ENCODE measurements at regions not wholly inside any gene's neighbourhood (a gene's known extent, or its start where the extent isn't known, plus 50 kb on each side); places are given as distances from the start of the nearest gene placed in this dataset.

DNA sequence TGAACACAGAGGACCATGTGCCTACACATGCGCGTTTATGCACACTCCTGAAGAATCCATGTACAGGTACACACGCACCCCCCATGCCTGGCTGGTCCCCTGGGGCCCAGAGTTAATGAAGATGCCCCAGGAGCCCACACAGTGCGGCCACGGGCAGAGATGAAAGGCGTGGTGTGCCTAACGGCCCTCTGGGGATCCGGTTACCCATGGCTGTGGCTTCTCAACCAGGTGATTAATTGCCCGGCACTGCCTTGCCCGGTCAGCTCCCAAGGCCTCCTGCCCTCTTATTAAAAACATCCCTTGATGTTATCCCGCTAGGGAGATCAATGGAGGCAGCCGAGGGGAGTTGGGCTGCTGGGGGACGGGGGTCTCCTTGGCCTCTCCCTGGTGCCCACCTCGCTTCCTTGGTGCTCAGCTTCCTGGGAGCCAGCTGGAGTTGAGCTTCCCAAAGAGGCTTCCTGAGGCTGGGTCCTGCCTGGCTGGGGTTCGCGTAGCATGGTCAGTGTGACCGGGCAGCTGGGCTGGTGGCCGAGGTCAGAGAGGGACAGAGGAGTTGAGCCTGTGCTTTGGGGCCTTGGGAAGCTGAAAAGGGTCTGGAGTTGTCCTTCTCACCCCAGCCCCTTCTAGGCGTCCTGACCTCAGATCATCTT is 75.0 kb upstream of the WNT4 start:
- dilution Hi-C loops (cut with MboI; ENCODE audit: extremely low pct_ligation_motif_present, low sequenced_read_pairs), result no loop called here
- H3K79me2 ChIP-seq (ENCODE audit: control insufficient read depth, insufficient read depth, low read length), result no peaks in the 10 kb centered on the region
- no peak overlapping the region for H3K4me2 ChIP-seq (ENCODE audit: insufficient read depth, low read length)
- H3K4me3 ChIP-seq (replicated peaks in 1 of 3; ENCODE audit: insufficient read depth in 1 of 3, low read depth in 1 of 3, low read length in 3 of 3), result no peak overlapping the region
- H3K9me1 ChIP-seq (replicated peaks; ENCODE audit: control insufficient read depth, extremely low read depth, insufficient read depth, low read length), result no peaks in the 10 kb centered on the region
- no peak overlapping the region for H3K27ac ChIP-seq (ENCODE audit: insufficient read depth, low read depth, low read length)
- H2AFZ ChIP-seq (ENCODE audit: low read depth, low read length), result no peak overlapping the region
- H3K27me3 ChIP-seq (ENCODE audit: control insufficient read depth in 2 of 2, insufficient read depth in 2 of 2, low read length in 2 of 2), result peaks cover 12 to 29% of the 10 kb centered on the region in 2 experiments
- H3K9ac ChIP-seq (replicated peaks; ENCODE audit: extremely low read depth, insufficient read depth, low read length), result no peak overlapping the region
- FAIRE-seq (no peak), DNase-seq (ENCODE audit: low read depth, low spot score) (no peak)
- POLR2A ChIA-PET, result no interaction called here
- BruUV-seq (replicated peaks), result no TSS peak
- no peak for TF ChIP-seq JUN (IDR thresholded peaks at IDR 0.05; ENCODE audit: borderline replicate concordance, insufficient read depth, insufficient read length, low read depth)
- TF ChIP-seq MYC (IDR thresholded peaks at IDR 0.05; ENCODE audit: low read depth, low read length), result no peak
- TF ChIP-seq, protein P1, sequence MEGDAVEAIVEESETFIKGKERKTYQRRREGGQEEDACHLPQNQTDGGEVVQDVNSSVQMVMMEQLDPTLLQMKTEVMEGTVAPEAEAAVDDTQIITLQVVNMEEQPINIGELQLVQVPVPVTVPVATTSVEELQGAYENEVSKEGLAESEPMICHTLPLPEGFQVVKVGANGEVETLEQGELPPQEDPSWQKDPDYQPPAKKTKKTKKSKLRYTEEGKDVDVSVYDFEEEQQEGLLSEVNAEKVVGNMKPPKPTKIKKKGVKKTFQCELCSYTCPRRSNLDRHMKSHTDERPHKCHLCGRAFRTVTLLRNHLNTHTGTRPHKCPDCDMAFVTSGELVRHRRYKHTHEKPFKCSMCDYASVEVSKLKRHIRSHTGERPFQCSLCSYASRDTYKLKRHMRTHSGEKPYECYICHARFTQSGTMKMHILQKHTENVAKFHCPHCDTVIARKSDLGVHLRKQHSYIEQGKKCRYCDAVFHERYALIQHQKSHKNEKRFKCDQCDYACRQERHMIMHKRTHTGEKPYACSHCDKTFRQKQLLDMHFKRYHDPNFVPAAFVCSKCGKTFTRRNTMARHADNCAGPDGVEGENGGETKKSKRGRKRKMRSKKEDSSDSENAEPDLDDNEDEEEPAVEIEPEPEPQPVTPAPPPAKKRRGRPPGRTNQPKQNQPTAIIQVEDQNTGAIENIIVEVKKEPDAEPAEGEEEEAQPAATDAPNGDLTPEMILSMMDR (IDR thresholded peaks at IDR 0.05; ENCODE audit: extremely low read depth in 1 of 2, insufficient read depth in 1 of 2, low read depth in 1 of 2, low read length in 2 of 2), result no peak
- TF ChIP-seq POLR2A (IDR thresholded peaks at IDR 0.05; ENCODE audit: low read depth, low read length), result no peak
- H3K36me3 ChIP-seq (ENCODE audit: control insufficient read depth in 2 of 2, extremely low read depth in 1 of 2, insufficient read depth in 2 of 2, low read length in 2 of 2), result no peaks in the 10 kb centered on the region
- CTCF ChIA-PET, result interaction anchor here (1.5 kb wide), 1 partner anchor 23 kb away, joined by 6 read pairs; no protein-coding TSS in a partner anchor
- no peaks in the 10 kb centered on the region for H3K4me1 ChIP-seq (ENCODE audit: control insufficient read depth, extremely low read depth, insufficient read depth, low read length)
- intact Hi-C loops (cut with micrococcal nuclease), result no loop called here
- H4K20me1 ChIP-seq (replicated peaks; ENCODE audit: control insufficient read depth, extremely low read depth, insufficient read depth, low read length), result no peaks in the 10 kb centered on the region
- no peaks in the 10 kb centered on the region for H3K9me3 ChIP-seq (replicated peaks; ENCODE audit: control insufficient read depth, insufficient read depth, low read length)

DNA sequence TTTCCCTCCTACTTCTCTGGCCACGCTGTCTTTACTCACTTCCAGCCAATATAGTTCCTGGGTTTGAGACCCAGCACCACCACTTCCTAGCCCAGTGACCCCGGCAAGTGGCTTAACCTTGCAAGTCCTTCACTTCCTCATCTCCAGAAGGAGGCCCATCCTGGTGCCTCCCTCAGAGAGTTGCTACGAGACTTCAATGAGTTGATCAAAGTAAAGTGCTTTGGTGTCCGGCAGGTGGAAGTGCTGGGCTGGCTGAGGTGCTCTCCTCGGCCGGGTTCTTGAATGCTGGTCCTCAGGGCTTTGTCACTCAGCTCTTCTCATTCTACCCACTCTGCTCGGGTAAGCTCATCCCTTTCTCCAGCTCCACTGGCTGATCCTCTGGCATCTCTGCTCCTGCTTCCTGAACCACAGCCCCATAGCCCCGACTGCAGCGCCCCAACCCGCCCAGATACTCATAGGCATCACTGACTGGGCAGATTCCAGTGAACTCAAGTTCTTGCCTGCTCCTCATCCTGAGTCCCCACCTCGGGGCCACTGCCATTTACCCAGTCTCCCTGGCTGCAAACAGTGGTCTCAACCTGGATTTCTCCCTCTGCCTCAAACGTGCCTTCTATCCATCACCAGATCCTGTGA is 75.8 kb upstream of the WNT4 start:
- intact Hi-C loops (cut with micrococcal nuclease) (no loop called here), dilution Hi-C loops (cut with MboI; ENCODE audit: extremely low pct_ligation_motif_present, low sequenced_read_pairs) (no loop called here)
- H3K27me3 ChIP-seq (ENCODE audit: control insufficient read depth in 2 of 2, insufficient read depth in 2 of 2, low read length in 2 of 2), result peaks cover 10 to 22% of the 10 kb centered on the region in 2 experiments
- no peaks in the 10 kb centered on the region for H3K79me2 ChIP-seq (ENCODE audit: control insufficient read depth, insufficient read depth, low read length)
- no peaks in the 10 kb centered on the region for H3K9me1 ChIP-seq (replicated peaks; ENCODE audit: control insufficient read depth, extremely low read depth, insufficient read depth, low read length)
- no peaks in the 10 kb centered on the region for H3K36me3 ChIP-seq (ENCODE audit: control insufficient read depth in 2 of 2, extremely low read depth in 1 of 2, insufficient read depth in 2 of 2, low read length in 2 of 2)
- no peaks in the 10 kb centered on the region for H3K9me3 ChIP-seq (replicated peaks; ENCODE audit: control insufficient read depth, insufficient read depth, low read length)
- H3K4me1 ChIP-seq (ENCODE audit: control insufficient read depth, extremely low read depth, insufficient read depth, low read length), result no peaks in the 10 kb centered on the region
- ChIA-PET POLR2A (no interaction called here), CTCF (interaction anchor here (0.6 to 1.5 kb wide), 2 partner anchors 24 to 82 kb away, joined by 3 to 6 read pairs; no protein-coding TSS in a partner anchor)
- H2AFZ ChIP-seq (ENCODE audit: low read depth, low read length), result no peak overlapping the region
- no peak overlapping the region for H3K4me2 ChIP-seq (ENCODE audit: insufficient read depth, low read length)
- TF ChIP-seq MYC (IDR thresholded peaks at IDR 0.05; ENCODE audit: low read depth, low read length), result no peak
- no peak for TF ChIP-seq POLR2AphosphoS5 (IDR thresholded peaks at IDR 0.05; ENCODE audit: insufficient read depth, low read depth, low read length)
- TF ChIP-seq JUN (IDR thresholded peaks at IDR 0.05; ENCODE audit: borderline replicate concordance, insufficient read depth, insufficient read length, low read depth), result no peak
- TF ChIP-seq EZH2 (IDR thresholded peaks at IDR 0.05; ENCODE audit: borderline replicate concordance, low read depth, low read length, severe bottlenecking), result no peak
- TF ChIP-seq GATA2 (IDR thresholded peaks at IDR 0.05; ENCODE audit: insufficient read depth, insufficient read length, low read depth, low read length), result no peak
- TF ChIP-seq, protein P2, sequence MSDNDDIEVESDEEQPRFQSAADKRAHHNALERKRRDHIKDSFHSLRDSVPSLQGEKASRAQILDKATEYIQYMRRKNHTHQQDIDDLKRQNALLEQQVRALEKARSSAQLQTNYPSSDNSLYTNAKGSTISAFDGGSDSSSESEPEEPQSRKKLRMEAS (IDR thresholded peaks at IDR 0.05; ENCODE audit: insufficient read depth, insufficient read length), result no peak
- no peak for TF ChIP-seq POLR2A (IDR thresholded peaks at IDR 0.05; ENCODE audit: low read depth, low read length)
- no peak for TF ChIP-seq FOS (IDR thresholded peaks at IDR 0.05; ENCODE audit: borderline replicate concordance, insufficient read depth, low read length)
- TF ChIP-seq, protein P1 (IDR thresholded peaks at IDR 0.05; ENCODE audit: extremely low read depth in 1 of 2, insufficient read depth in 1 of 2, low read depth in 1 of 2, low read length in 2 of 2), result no peak
- FAIRE-seq, result no peak
- no peak overlapping the region for H3K9ac ChIP-seq (replicated peaks; ENCODE audit: extremely low read depth, insufficient read depth, low read length)
- no TSS peak for BruUV-seq (replicated peaks)
- no peak overlapping the region for H3K4me3 ChIP-seq (replicated peaks in 1 of 3; ENCODE audit: insufficient read depth in 1 of 3, low read depth in 1 of 3, low read length in 3 of 3)
- no peak for DNase-seq (ENCODE audit: low read depth, low spot score)
- no peaks in the 10 kb centered on the region for H4K20me1 ChIP-seq (replicated peaks; ENCODE audit: control insufficient read depth, extremely low read depth, insufficient read depth, low read length)
- no peak overlapping the region for H3K27ac ChIP-seq (ENCODE audit: insufficient read depth, low read depth, low read length)

Data from endothelial cell of umbilical vein (primary cell).